OCI-LY1 (cell line): ENCODE measurements at regions not wholly inside any gene's neighbourhood (a gene's known extent, or its start where the extent isn't known, plus 50 kb on each side); places are given as distances from the start of the nearest gene placed in this dataset.

Source experiments
- EZH2 ChIP-seq: fragments of 200-600 bp; sonication (generic), shearing (Covaris generic); IDR thresholded peaks from 2 replicates; pipeline ENCODE4 v1.8.0; 2017; ENCODE audit warnings: borderline replicate concordance, mixed run types, mild to moderate bottlenecking, antibody characterized with exemption, low read length, moderate library complexity, mixed read lengths
- TF ChIP-seq, protein P1 (sequence below): fragments of 200-600 bp; sonication (generic), shearing (Covaris generic); IDR thresholded peaks from 2 replicates; pipeline ENCODE4 v1.5.1; 2017; ENCODE audit warnings: mild to moderate bottlenecking, antibody characterized with exemption, low read length, moderate library complexity, mixed read lengths

- TF ChIP-seq EZH2 = no peak
- TF ChIP-seq, protein P1, sequence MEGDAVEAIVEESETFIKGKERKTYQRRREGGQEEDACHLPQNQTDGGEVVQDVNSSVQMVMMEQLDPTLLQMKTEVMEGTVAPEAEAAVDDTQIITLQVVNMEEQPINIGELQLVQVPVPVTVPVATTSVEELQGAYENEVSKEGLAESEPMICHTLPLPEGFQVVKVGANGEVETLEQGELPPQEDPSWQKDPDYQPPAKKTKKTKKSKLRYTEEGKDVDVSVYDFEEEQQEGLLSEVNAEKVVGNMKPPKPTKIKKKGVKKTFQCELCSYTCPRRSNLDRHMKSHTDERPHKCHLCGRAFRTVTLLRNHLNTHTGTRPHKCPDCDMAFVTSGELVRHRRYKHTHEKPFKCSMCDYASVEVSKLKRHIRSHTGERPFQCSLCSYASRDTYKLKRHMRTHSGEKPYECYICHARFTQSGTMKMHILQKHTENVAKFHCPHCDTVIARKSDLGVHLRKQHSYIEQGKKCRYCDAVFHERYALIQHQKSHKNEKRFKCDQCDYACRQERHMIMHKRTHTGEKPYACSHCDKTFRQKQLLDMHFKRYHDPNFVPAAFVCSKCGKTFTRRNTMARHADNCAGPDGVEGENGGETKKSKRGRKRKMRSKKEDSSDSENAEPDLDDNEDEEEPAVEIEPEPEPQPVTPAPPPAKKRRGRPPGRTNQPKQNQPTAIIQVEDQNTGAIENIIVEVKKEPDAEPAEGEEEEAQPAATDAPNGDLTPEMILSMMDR = no peak
Measured at GRCh38 chr6:105745464-105746129, 340.5 kb upstream of the PRDM1 start.
